Nephron (organoid): ENCODE measurements at regions not wholly inside any gene's neighbourhood (a gene's known extent, or its start where the extent isn't known, plus 50 kb on each side); places are given as distances from the start of the nearest gene placed in this dataset.

ENCODE experiments used
- H3K27ac Mint-ChIP-seq, 3 experiments: 2 replicates each; pipeline ENCODE4 v1.8.0; 2020; ENCODE audit warnings: mixed read lengths in 3 of 3, mild to moderate bottlenecking in 2 of 3, moderate library complexity in 1 of 3
- H3K27me3 Mint-ChIP-seq: 2 replicates; pipeline ENCODE4 v1.8.0; 2021; ENCODE audit warnings: low read depth, mild to moderate bottlenecking, moderate library complexity, mixed read lengths
- H3K36me3 Mint-ChIP-seq: 2 replicates; pipeline ENCODE4 v1.8.0; 2020; ENCODE audit warnings: low read depth, mixed read lengths
- H3K4me1 Mint-ChIP-seq: 2 replicates; pipeline ENCODE4 v1.8.0; 2020; ENCODE audit warnings: mixed read lengths
- H3K4me3 Mint-ChIP-seq, 3 experiments: 2 replicates each; pipeline ENCODE4 v1.8.0; 2020; ENCODE audit warnings: mild to moderate bottlenecking in 3 of 3, mixed read lengths in 3 of 3, moderate library complexity in 2 of 3
- H3K9me3 Mint-ChIP-seq: 2 replicates; pipeline ENCODE4 v1.8.0; 2020; ENCODE audit warnings: mixed read lengths
- CTCF ChIP-seq, 3 experiments: fragments of 200-600 bp; sonication (generic); IDR thresholded peaks; one replicate each; pipeline ENCODE4 v1.5.0; 2021; ENCODE audit warnings: antibody characterized with exemption in 3 of 3; ENCODE audit not compliant: unreplicated experiment in 3 of 3

GRCh38 chr11:47905358-47906059 is 57.4 kb upstream of the NUP160 start:
- Mint-ChIP-seq H3K27me3 (peaks cover 6% of the 10 kb centered on the region), H3K4me3 (no peak overlapping the region), H3K4me1 (no peaks in the 10 kb centered on the region), H3K27ac (no peak overlapping the region), H3K36me3 (no peaks in the 10 kb centered on the region), H3K9me3 (no peaks in the 10 kb centered on the region)
- no peak for TF ChIP-seq CTCF (IDR thresholded peaks at IDR 0.05; ENCODE audit: unreplicated experiment in 3 of 3)

GRCh38 chr11:47904808-47905207 is 56.7 kb upstream of the NUP160 start:
- peaks cover 6% of the 10 kb centered on the region for H3K27me3 Mint-ChIP-seq
- no peak for TF ChIP-seq CTCF (IDR thresholded peaks at IDR 0.05; ENCODE audit: unreplicated experiment in 3 of 3)
- H3K27ac Mint-ChIP-seq = no peak overlapping the region
- H3K9me3 Mint-ChIP-seq = no peaks in the 10 kb centered on the region
- no peaks in the 10 kb centered on the region for H3K4me1 Mint-ChIP-seq
- no peak overlapping the region for H3K4me3 Mint-ChIP-seq
- no peaks in the 10 kb centered on the region for H3K36me3 Mint-ChIP-seq

- Mint-ChIP-seq H3K4me1 (no peaks in the 10 kb centered on the region), H3K36me3 (no peaks in the 10 kb centered on the region), H3K27ac (no peak overlapping the region), H3K9me3 (no peaks in the 10 kb centered on the region), H3K4me3 (no peak overlapping the region), H3K27me3 (peaks cover 7% of the 10 kb centered on the region)
- TF ChIP-seq CTCF (IDR thresholded peaks at IDR 0.05; ENCODE audit: unreplicated experiment in 3 of 3) = no peak
Measured at GRCh38 chr11:47904048-47904447, 55.9 kb upstream of the NUP160 start.

GRCh38 chr11:47899801-47900200 is 51.7 kb upstream of the NUP160 start:
- H3K4me1 Mint-ChIP-seq = no peaks in the 10 kb centered on the region
- H3K4me3 Mint-ChIP-seq = no peak overlapping the region
- peaks cover 3% of the 10 kb centered on the region for H3K9me3 Mint-ChIP-seq
- TF ChIP-seq CTCF (IDR thresholded peaks at IDR 0.05; ENCODE audit: unreplicated experiment in 3 of 3) = no peak
- H3K27me3 Mint-ChIP-seq = peaks cover 5% of the 10 kb centered on the region
- H3K27ac Mint-ChIP-seq = no peak overlapping the region
- H3K36me3 Mint-ChIP-seq = no peaks in the 10 kb centered on the region
